Left renal pelvis (tissue), 4 donors: ENCODE measurements at regions not wholly inside any gene's neighbourhood (a gene's known extent, or its start where the extent isn't known, plus 50 kb on each side); places are given as distances from the start of the nearest gene placed in this dataset.
A peak's percentile ranks its signal among the peaks of the same experiment; 100 is the strongest.

Source experiments
- DNase-seq, 4 donors: peaks; one replicate each; pipeline ENCODE4 v3.0.0-alpha.2; 2013; ENCODE audit warnings: low read depth in 4 of 4, low spot score in 3 of 4

DNA sequence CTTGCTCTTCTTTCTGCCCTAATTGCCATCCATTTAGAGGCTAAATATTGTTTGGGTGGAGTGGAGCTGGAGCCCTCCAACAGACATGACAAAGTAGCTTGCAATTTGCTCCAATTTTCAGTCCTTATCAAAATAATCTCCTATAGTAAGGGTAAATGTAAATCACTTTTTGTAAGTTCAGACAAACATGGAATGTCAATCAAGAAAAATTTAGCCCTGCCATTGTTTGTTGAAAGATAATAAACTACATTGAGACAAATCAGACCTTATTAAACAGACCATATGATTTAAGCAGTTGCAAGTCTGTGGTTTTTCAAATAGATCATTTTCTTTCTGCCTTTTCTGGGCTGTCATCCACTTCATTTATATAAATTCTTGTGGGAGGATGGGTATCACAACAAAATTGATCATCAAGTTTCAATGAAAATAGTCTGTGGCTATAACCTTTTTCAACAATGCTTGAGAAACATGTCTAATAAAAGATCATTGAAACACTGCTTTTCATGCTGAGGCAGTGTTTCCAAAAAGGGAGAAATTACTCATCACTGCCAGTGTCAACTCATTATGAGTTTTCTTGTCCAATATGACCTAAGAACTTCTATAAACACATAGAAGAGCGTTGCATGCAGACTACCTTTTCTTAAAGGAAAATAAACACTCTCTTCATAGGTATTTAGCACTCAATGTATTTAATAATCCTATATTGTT is 1152.0 kb upstream of the B3GALT2 start:
- DNase-seq: no peak

DNA sequence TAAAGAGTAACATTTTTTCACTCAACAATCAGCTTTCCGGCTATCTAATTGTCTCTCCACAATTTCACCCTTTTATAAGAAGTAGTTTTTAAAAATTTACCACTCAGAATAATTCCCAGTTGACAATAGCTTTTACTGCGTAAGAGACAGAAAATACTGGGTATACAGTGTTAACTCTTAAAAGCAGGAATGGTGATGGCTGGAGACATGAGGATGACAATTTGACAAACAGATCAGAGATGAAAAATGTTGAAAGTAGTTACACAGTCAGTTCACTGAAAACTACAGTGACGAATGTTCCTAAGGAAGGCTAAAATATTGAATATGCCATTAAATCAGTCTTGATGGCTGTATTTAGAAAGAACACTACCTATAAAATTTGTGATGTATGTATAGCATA is 1146.8 kb upstream of the B3GALT2 start:
- DNase-seq: no peak

DNA sequence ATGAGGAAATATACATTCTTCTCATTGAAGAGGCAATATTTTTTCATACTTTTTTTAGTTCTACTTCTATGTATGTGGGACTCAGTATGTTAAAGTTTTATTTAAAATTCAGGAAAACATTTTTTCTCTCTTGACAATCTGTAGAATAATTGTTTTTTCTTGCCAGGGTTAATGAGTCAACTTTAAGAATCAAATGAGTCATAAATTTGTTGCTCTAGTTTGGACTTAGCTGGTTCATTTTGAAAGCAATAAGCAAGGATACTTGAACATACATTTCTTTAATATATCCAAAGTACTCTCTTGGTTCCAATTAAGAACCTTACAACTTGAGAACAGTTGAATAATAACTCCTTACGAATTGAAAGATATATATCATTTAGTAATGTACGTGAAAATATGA is 1145.3 kb upstream of the B3GALT2 start:
- no peak for DNase-seq

DNA sequence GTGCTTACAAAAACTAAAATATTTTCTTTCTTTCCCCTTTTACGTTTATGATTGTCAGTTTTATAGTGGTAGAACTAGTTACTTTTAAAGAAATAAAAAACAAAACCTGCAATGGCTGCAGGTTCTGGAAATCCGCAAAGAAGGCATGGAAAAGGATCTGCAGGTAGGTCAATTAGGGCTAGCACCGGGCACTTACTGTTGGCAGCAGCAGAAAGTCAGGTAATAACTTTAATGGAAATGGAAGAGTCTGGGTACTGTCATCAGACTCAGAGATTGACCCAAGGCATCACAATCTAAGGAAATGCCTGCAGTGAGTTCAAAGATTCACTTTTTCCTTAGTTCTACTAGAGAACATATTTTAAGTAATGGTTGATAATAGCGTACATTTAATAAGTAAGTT is 1136.3 kb upstream of the B3GALT2 start:
- DNase-seq: no peak

DNA sequence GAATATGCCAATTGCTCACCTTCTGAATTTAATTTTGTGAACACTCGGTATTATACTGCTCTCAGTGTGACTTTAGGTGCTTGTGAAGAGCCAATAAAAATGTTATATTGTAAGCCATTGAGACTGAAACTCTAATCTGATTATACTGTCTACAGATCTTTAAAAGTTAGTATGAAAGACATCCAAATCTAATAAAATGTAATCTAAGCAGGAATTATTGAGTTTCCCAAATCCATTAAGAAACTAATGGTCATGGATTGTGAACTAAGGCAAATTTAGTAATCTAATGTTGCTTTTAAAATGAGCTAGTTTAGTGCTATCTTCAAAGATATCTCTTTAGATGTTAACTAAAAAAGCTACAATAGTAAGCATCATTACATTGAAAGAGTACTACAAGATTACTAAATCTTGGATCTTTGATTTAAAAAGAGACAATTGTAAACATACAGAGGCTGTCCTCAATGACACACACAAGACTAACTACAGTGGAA is 1132.4 kb upstream of the B3GALT2 start:
- no peak for DNase-seq

DNA sequence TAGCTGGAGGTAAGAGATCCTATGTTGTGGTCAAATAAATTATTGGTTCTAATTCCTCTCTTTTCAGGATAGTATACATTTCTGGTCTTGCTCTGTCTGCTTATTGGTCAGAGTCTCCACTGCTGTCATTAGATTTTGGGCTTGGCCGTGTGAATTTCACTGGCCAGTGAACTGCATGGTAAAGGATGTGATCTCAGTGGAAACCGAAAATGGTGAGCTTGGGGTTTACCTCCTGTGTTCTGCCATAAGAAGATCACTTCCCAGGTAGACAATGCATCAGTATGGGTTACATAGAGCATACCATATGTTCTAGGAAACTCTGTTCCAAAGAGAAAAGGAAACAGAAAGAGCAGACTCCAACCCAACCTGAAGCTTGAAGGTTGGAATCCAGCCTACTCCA is 1123.3 kb upstream of the B3GALT2 start:
- no peak for DNase-seq

DNA sequence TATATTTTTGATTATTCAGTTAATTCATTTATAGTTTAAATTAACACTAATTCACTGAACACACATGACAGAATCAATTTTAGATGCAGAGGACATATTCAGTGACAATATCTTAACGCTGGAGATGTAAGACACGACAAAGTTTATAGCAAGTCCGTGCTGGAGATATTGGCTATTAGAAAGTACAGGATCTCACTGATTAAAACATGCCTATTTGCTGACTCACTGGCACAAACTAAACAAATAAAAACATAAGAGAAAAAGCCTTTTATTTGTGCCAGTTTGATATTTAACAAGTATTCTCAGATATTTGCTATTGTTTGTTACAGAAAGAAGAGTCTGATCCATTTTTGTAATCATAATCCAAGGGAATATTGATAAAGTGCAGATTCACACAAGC is 1122.9 kb upstream of the B3GALT2 start:
- DNase-seq: no peak

DNA sequence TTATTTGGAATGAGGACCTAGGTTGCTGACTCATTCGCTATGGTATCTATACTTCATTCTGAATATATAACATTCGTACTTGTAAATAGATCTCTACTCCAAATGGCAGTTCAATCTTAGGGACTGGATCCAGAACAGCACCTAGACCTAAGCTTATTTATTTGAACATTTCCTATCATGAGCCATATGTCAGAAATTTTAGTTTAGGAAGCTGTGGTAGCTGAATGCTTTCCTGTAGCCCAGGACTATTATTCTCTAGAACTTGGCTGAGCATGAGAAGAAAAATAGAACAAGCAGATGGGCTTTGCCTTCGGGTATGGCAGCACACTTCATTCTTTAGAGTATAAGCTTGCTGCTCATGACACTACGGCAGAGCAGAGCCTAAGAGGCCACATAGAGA is 1114.4 kb upstream of the B3GALT2 start:
- no peak for DNase-seq

DNA sequence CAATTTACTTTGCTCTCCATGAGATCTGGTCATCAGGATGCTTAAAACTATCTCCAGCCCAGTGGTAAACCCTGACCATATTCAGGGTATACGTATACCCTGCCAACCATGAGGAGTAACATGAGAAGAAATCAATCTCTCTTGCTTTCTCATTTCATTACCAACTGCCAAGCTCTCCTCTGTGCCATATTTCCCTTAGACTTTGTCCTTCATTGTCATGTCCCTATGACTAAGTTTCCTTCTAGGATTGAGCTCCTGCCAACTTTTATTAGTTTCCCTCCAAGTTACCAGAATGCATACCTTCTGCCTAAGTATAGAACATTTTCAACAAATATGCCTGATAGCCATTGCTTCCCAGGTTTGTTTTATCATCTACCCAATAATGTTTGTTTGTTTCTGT is 1113.9 kb upstream of the B3GALT2 start:
- no peak for DNase-seq

DNA sequence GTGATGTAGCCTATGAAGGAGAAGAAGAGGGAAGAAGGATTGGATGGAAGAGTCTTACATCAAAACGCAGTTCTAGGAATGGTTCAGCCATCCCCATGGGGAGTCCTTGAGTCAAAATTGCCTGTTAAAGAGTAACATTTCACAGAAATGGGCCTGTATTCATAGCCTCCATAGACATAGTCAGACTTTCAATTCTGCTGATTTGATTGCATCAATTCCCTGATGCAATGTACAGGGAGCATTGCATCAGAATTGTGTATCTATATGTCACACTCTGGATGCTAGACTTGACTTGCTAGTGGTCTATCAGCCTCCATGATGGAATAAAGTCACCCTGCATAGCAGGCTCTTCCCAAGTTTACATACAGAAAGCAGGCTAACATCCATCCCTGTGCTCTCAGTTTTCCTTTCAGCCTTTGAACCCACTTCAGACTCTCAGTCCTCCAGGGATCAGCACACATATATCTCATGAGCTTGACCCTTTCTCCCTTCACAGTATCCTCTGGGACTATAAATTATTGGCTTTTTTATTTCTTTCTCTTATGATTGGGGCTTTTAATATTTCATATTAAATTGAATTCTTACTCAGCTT is 1111.7 kb upstream of the B3GALT2 start:
- DNase-seq: no peak

DNA sequence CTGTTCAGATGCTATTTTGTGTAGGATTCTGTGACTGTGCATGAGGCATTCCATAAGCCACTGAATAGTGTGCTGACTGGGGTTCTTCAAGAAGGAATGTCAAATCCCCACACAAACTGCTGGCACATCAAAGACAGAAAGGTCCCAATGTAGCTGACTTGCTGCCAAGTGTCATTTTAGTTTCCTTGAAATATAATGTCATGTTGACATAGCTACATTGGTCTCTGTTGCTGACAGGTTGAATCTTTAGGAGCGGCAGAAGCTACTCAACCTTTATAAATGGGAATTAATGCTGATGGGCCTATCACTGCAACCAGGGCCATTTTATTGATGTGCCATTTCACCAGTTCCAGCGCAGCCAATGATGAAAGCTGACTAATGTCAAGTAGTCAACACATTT is 1110.7 kb upstream of the B3GALT2 start:
- DNase-seq: no peak

DNA sequence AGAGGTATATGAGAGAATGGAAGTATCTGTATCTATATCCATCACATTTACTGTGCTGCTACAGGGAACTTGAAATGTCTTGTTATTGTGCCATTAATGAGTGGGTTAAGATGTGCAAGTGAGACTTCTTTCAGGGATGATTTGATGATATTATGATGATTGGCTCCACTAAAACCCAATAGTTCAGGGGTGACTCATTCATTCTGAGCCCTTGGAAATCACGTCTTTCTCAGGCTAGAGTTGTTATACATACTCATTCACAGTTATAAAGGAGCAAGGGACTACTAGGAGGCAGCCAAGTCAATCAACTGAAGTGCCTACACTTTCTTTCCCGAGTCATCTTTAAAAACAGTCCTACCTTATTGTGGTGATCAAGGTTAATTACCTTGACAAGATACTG is 1109.8 kb upstream of the B3GALT2 start:
- DNase-seq: no peak

DNA sequence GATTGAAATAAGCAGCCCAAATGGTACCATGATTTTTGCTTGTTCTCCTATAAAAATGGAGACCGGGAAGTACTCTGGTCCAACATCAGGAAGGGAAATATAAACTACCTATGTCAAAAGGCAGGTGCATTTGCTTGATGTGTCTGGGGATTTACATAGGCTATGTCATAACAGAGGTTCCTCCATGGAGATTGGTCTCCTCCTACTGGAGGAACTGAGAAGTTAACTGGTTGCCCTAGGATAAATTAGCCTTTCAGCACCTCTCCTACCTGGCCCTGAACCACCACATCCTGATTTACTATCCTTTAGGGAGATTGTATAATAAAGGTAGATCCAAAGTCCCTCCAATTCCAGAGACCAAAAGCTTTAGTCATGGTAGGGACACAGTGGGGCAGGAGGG is 1109.3 kb upstream of the B3GALT2 start:
- peak in 3 of 4 donors; percentile 6 to 16 (median 15) for DNase-seq

DNA sequence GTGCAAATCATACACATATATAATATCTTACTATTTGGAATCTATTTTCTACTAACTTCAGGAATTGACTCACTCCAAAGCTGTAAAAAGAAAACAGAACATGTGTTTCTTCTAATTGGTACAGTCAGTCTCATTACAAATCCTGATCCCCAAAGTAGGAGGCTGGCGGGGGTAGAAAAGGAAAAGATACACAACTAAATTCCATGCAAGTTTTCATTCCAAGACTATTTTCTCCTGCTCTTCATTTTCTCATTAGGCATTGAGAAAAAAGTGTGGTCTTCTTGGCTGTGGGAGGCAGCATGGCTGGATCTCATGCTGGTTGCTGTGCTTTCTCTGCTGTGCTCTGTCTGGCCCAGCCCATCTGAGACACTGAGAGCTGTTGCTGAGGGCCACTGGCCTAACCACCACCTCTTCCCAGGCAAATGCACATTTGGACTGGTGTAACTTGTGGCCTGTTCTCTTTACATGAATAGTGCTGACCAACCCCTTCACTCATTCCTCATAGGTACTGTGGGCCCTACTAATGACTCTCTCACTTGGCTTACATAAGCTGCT is 1107.5 kb upstream of the B3GALT2 start:
- DNase-seq: no peak

DNA sequence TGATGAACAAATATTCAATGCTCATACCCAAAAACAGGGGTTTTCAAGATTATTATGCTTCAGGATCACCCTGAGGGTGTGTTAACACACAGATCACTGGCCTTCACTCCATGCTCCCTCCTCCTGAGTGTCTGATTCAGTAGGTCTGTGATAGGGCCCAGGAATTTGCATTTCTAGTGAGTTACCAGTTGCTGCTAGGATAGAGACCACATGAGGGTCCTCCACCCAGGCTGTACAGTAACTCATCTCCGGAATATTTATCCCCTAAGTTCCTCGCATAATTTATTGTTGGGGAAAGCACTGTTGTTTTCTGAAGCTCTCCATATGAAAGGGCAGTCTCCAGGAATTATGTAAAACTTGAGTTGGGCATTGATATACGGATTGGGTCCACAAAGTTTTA is 1106.6 kb upstream of the B3GALT2 start:
- DNase-seq: no peak

DNA sequence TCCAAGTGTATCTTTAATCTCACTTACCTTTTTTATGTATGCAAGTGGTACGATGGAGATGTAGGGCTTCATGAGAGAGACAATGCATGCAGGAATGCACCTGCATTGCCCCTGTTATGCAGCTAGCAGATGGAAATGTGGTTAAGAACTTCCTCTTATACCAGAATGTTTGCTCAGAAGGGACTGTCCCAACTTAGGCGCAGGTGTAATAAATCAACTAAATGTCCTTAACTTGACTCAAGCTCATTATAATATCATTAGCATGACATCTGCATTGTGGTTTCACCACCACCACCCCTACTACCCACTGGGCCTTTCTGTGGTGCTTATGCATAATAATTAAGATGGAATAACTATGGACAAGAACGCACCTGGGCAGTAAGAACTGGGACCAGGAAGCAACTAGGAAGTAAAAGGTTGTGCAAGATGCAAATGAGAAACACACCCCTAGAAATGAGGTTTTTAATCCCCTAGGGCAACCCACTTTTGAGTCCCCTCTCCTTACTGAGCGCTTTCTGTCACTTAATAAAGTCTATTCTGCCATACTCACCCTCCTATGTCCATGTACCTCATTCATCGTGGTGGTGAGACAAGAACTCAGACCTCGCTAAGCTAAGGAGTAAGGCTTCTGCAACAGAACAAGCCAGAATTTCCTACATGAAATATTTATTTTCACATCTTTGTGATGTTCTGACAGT is 1103.3 kb upstream of the B3GALT2 start:
- no peak for DNase-seq

DNA sequence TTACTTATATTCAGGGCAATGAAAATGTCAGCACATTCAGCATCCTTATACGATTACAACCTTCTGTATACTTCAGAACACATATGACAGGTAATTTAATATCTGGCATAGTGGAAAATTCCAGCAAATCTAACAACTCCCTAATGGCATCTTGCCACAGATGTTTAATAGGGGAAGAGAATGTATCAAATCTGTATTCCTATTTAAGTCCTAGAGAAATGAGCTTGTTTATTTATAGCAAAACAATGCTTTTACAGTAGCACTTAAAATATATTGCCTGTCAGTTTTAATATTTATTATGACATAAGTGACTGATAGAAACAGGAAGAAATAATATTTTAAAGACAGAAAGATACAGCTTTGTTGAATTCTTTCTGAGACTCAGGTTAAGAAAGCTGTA is 1101.8 kb upstream of the B3GALT2 start:
- no peak for DNase-seq

DNA sequence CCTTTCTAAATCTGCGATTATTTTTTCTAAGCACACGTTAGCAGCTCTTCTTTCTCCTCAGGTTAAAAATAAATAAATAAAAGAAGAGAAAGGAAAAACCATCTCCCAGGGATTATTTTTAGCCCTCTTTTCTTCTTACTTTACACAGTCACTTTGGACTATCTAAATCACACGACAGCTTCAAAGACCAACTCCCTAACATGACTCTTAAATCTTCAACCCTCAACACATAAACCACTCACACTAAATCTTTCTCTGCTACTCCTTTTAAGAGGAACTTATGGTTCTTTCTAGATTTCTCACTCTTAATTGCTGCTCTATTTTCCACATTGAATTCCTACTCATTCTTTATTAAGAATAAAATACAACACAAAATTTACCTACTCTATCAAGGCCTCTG is 1095.0 kb upstream of the B3GALT2 start:
- peak; percentile 27 to 67 (median 42) for DNase-seq

DNA sequence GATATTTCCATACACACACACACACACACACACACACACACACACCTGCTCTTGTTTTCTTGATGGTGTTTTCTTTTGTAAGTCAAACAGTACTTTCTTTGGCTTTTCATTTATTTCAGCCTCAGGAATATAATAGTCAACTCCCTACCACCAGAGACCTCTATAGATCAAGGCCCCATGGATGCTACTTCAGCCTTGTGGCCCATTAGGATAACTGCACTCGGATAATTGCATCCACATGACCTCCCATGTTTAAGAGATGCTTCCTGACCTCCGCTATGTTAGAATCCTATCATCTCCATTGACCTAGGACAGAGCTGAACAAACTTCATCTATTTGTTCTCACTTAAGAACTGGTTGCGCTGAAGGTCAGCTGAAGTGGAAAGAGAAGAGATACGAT is 1094.0 kb upstream of the B3GALT2 start:
- no peak for DNase-seq

DNA sequence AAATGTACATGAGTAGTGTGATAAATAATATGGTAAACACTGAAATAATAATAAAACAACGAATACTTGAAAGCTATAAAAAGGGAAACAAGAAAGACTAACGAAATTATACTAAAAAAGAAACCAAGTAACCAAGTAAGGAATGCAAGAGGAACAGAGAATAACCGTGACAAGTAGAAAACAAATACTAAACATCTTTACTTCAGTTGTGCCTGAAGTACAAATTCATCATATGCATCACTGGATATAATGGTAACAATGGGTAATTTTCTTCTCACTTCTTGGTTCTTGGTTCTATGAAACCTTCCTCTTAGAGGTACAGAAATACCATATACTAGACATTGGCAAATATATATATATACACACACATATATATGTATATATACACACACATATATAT is 1093.6 kb upstream of the B3GALT2 start:
- no peak for DNase-seq

DNA sequence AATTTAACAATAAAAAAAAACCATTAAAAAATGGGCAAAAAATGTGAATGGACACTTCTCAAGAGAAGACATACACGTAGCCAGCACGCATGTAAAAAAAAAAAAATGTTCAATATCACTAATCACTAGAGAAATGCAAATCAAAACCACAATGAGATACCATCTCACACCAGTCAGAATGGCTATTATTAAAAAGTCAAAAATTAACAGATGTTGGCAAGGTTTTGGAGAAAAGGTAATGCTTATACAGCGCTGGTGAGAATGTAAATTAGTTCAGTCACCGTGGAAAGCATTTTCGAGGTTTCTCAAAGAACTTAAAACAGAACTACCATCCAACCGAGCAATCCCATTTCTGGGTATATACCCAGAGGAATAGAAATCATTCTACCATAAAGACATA is 1091.5 kb upstream of the B3GALT2 start:
- DNase-seq: no peak

DNA sequence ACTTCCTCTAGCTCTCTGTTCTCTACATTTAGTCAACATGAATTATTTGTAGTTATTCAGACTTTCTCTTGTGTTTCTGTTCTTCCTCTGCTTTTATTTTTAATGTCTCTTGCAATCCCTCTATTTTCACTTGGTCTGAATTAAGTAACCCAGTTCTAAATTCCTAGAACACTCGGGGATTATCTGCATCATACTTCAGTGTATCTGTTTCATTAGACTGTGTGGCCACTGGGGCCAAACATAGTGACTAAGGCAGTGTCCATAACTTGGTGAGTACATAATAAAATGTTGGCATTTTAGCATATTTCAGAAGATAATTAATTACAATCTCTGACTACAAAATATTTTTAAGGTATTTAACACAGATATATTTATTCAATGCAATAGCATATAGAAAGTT is 1087.2 kb upstream of the B3GALT2 start:
- DNase-seq: no peak
